ENCODE measurements at regions not wholly inside any gene's neighbourhood (a gene's known extent, or its start where the extent isn't known, plus 50 kb on each side); places are given as distances from the start of the nearest gene placed in this dataset.

- no peak for TF ChIP-seq POLR2A (IDR thresholded peaks at IDR 0.05)
- no peak for TF ChIP-seq CTCF (IDR thresholded peaks at IDR 0.05)
These were observed 1371.6 kb upstream of the CELF2 start for GRCh38 chr10:9645928-9646600.
